GM12872 (cell line): ENCODE measurements at regions not wholly inside any gene's neighbourhood (a gene's known extent, or its start where the extent isn't known, plus 50 kb on each side); places are given as distances from the start of the nearest gene placed in this dataset.

Experiments used
- TF ChIP-seq, protein P1 (sequence below): IDR thresholded peaks from 3 replicates; pipeline ENCODE4 v1.5.1; 2011; ENCODE audit warnings: low read depth, mild to moderate bottlenecking, low read length, moderate library complexity; ENCODE audit not compliant: insufficient read depth

DNA sequence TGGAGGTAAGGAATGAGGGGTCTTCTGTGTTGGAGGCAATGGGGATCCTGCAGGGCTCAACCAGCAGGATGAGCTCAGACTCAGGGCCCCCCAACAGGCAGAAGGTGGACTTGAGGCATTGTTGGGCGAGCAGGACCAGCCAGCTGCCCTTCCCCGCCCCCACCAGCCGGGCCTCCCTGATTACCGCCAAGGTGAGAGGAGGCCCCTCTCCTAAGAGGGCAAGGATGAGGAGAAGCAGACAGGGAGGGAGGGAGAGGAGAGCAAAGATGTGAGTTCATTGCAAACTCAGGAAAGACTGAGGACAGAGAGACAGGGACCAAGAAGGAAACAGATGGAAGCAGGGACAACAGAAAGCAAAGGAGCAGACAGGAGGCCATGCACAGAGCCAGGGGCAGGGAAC, 272.8 kb upstream of the XYLT1 start:
- TF ChIP-seq, protein P1, sequence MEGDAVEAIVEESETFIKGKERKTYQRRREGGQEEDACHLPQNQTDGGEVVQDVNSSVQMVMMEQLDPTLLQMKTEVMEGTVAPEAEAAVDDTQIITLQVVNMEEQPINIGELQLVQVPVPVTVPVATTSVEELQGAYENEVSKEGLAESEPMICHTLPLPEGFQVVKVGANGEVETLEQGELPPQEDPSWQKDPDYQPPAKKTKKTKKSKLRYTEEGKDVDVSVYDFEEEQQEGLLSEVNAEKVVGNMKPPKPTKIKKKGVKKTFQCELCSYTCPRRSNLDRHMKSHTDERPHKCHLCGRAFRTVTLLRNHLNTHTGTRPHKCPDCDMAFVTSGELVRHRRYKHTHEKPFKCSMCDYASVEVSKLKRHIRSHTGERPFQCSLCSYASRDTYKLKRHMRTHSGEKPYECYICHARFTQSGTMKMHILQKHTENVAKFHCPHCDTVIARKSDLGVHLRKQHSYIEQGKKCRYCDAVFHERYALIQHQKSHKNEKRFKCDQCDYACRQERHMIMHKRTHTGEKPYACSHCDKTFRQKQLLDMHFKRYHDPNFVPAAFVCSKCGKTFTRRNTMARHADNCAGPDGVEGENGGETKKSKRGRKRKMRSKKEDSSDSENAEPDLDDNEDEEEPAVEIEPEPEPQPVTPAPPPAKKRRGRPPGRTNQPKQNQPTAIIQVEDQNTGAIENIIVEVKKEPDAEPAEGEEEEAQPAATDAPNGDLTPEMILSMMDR: no peak

DNA sequence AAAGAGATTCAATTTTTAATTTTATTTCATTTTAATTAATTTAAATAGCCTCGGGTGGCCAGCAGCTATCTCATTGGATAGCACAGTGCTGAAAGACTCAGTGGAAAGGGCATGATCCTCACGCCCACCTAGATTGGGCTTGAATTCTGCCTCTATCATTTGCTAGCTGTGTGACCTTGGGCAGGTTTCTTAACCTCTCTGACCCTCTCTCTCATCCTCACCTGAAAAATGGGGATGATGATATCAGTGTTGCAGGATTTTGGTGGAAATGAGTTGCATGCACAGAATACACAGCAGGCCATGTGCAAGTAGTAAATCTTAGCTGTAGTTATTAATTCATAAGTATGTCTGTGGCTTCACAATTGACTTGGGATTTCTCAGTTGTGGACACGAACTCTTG, 272.4 kb upstream of the XYLT1 start:
- TF ChIP-seq, protein P1: no peak

DNA sequence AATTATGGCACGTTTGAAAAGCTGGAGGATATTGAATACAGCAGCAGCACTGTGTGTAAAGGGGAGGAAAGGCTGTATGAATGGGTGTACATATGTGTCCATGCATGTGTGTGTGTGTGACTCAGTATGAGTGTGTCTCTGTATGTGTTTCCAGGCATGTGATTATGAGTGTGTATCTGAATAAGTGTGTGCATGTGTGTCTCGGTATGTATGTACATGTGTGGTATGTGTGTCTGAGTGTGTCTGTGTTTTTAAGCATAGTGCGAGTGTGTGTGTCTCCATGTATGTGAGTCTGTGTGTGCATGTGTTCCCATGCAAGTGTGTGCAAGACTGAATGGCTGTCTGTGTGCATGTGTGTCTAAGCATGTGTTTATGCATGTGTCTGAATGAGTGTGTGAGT, 259.1 kb upstream of the XYLT1 start:
- TF ChIP-seq, protein P1: no peak

DNA sequence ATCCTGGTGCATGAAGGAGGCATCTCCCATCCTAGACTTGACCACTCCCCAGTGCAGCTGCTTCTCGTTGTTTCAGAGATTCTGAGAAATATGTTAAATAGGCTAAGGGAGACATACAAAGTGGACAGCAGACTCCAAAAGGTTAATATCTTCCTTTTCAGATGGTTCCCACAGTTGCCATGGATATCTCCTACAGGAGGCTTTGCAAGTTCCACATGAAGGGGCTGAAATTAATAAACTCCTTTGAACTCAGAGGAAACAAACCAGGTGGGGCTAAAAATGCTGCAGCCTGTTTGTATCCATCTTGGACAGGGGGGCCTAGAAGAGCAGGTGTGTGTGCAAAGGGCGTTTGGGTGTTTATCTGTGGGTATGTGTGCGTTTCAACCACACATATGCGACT, 257.4 kb upstream of the XYLT1 start:
- TF ChIP-seq, protein P1: no peak

DNA sequence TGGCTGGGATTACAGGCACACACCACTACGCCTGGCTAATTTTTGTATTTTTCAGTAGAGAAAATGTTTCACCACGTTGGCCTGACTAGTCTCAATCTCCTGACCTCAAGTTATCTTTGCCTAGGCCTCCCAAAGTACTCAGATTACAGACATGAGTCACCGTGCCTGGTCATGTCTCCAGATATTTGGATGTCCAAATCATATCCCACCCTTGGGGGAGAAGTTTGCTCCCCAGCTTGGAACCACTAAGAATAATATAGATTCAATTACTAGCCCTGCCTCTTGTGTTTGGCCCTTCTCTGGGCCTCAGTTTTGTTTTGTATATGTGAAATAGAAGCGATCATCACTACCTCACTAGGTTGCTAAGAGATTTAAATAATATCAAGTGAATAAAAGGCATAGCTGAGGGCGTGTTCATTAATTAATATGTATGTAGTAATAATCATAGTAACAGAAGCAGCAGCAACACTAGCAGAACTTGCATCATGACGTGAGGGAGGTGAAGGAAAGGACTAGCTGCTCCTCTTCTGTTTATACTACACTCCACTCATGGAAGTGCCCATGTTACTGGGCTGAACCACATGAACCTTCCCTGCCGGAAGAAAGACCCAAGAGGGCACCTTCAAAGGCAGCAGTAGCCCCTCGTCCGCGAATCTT, 253.6 kb upstream of the XYLT1 start:
- TF ChIP-seq, protein P1: no peak

DNA sequence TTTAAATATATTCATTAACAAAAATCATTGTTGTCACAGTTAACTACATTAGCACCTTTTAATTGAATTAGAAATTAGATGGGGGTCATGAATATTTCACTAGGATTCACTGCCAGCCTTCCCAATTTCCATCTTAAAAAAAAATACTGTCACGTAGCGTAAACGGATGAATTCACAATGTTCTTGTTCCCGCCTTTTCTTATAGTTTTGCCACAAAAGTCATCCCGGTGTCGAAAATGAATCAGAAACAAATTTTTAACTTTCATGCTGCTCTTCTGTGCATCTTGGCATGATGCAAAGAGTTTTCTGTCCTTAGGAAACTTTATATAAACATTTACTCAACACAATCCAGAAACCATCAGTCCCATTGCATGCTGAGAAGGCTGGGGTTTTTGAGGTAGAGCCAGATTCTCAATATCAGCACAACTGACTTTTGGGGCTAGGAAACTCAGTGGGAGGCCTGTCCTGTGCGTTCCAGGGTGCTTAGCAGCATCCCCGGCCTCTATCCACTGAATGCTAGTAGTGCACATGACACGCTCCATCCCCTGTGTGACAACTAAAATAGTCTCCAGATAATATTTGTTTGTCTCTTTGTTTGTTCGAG, 252.9 kb upstream of the XYLT1 start:
- TF ChIP-seq, protein P1: no peak

DNA sequence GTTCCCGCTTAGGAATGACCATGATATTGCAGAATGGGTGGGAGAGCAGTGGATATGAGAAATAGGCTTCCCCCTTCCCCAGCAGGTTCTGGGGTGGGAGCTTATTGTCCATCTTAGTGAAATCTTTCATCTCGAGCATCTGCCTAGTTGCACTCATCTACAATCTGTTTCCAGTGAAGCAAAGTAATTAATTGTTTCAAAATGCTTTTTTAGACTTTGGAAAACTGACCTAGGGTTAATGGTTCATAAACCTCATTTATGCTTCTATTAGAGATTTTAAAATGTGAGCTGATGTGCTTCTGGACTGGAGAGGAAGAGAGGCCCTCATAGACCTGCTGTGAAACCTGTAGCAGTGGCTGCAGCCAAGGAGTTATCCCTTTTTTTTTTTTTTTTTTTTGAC, 247.7 kb upstream of the XYLT1 start:
- TF ChIP-seq, protein P1: no peak
